ENCODE measurements at regions not wholly inside any gene's neighbourhood (a gene's known extent, or its start where the extent isn't known, plus 50 kb on each side); places are given as distances from the start of the nearest gene placed in this dataset.
"Not testable (repeated sequence)": the region's sequence is repeated elsewhere in the genome, so short reads cannot be mapped to it uniquely, and the experiment has no call there.

DNA sequence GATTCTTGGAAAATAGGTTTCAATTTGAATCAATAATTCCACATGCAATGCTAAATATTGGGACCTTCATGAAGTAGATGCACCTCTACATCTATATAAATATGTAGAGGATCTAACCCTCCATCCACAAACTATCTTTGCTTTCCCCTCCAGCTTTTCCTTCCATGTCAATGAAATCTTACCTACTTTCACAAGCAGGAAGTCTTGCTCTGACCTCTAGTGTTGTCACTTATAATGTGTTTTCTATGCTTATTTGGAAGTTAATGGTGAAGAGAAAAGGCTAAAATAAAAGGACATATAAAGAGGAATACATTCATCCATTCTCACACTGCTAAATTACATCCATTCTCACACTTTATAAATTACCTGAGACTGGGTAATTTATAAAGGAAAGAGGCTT lies 472.7 kb upstream of the DIAPH2 start:
- no peak for DNase-seq (ENCODE audit: low spot score)

DNA sequence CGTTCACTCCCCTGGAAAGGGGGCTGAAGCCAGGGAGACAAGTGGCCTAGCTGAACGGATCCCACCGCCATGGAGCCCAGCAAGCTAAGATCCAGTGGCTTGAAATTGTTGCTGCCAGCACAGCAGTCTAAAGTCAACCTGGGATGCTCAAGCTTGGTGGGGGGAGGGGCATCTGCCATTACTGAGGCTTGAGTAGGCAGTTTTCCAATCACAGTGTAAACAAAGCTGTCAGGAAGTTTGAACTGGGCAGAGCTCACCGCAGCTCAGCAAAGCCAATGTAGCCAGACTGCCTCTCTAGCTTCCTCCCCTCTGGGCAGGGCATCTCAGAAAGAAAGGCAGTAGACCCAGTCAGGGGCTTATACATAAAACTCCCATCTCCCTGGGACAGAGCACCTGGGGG lies 470.0 kb upstream of the DIAPH2 start:
- not testable (repeated sequence) for DNase-seq (ENCODE audit: low spot score)

DNA sequence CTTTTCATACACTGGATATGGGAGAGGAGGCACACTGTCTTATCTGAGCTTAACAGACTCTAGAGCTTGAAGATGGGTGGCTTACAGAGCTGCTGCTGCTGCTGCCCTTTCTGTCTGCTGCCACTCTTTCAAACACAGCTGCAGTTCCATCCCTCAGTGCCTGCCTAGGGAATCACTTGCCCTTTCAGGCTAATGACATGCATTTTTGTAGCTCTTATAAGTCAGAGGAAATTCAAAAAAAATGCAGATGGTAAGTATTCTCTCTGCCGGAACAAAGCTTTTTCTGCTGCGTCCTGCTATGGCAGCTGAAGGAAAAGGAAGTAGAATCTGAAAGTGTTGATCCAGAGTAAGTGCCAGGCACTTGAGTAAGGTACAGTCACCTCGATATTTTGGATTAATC lies 460.4 kb upstream of the DIAPH2 start:
- DNase-seq (ENCODE audit: low spot score), result no peak

DNA sequence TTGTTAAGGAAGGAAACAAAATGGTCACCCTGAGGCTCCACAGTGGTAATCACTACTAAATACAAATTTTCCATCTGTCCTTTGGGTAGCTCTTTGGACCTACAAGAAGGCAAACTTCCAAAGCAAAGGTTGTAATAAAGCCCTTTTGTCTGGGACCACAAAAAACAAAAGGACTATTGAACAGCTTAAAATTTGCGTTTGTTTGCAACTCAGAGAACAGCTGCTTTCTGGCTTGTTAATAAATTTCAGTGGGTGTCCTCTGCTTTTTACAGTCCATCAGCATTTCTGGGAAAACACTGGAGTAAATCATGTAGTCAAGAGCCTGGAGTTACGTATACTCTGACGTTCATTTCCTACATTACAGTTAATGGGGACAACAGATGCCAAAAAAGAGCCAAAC lies 439.7 kb upstream of the DIAPH2 start:
- no peak for DNase-seq (ENCODE audit: low spot score)

DNA sequence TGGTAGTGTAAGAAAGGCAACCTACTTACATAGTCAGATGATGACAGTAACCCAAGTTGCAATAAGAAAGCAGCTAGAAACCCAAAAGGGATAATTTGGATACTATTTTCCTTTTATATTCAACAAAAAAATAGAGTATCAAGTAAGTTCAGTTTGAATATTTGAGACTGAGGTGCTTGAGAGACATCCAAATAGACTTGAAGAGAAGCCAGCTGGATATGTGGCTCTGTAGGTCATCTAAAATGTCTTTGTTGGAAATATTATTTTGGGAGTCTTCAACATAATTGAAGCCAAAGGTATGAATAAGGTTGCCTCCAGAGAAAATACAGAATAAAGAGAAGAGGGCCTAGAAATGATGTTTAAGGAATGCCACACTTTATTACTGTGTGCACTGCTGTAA lies 438.2 kb upstream of the DIAPH2 start:
- DNase-seq (ENCODE audit: low spot score), result no peak
